OCI-LY1 (cell line): ENCODE measurements at regions not wholly inside any gene's neighbourhood (a gene's known extent, or its start where the extent isn't known, plus 50 kb on each side); places are given as distances from the start of the nearest gene placed in this dataset.

Source experiments
- H2AFZ ChIP-seq: fragments of 200-600 bp; sonication (generic), shearing (Covaris generic); 2 replicates; pipeline ENCODE4 v1.6.0; 2014; ENCODE audit warnings: antibody characterized with exemption, mild to moderate bottlenecking, low read length
- H3F3A ChIP-seq: fragments of 200-600 bp; sonication (generic), shearing (Covaris generic); 2 replicates; pipeline ENCODE4 v1.6.0; 2014; ENCODE audit warnings: mild to moderate bottlenecking, antibody characterized with exemption, low read length, moderate library complexity; ENCODE audit not compliant: insufficient read depth
- H3K27ac ChIP-seq: fragments of 200-600 bp; sonication (generic); 2 replicates; pipeline ENCODE4 v1.5.1; 2014; ENCODE audit warnings: low read length, mixed run types, mild to moderate bottlenecking, low read depth; ENCODE audit not compliant: poor library complexity, severe bottlenecking
- H3K27me3 ChIP-seq: fragments of 200-600 bp; sonication (generic); 2 replicates; pipeline ENCODE4 v1.6.0; 2014; ENCODE audit warnings: antibody characterized with exemption, mild to moderate bottlenecking, low read length, moderate library complexity; ENCODE audit not compliant: insufficient read depth
- H3K36me3 ChIP-seq: fragments of 200-600 bp; sonication (generic); 2 replicates; pipeline ENCODE4 v1.6.1; 2014; ENCODE audit warnings: mild to moderate bottlenecking, antibody characterized with exemption, low read length, moderate library complexity, mixed read lengths; ENCODE audit not compliant: insufficient read depth
- H3K4me1 ChIP-seq: fragments of 200-600 bp; sonication (generic); 2 replicates; pipeline ENCODE4 v1.5.1; 2014; ENCODE audit warnings: mild to moderate bottlenecking, low read length, moderate library complexity; ENCODE audit not compliant: insufficient read depth, severe bottlenecking
- H3K4me2 ChIP-seq: fragments of 200-600 bp; sonication (generic), shearing (Covaris generic); 2 replicates; pipeline ENCODE4 v1.6.1; 2014; ENCODE audit warnings: low read length
- H3K4me3 ChIP-seq: fragments of 200-600 bp; sonication (generic); 2 replicates; pipeline ENCODE4 v1.5.1; 2014; ENCODE audit warnings: low read length, low read depth, mild to moderate bottlenecking, mixed read lengths; ENCODE audit not compliant: poor library complexity, severe bottlenecking
- H3K79me2 ChIP-seq: fragments of 200-600 bp; shearing (Covaris generic); 2 replicates; pipeline ENCODE4 v1.6.1; 2016; ENCODE audit warnings: mixed run types, low read length, mixed read lengths; ENCODE audit not compliant: insufficient read depth
- H3K9ac ChIP-seq: fragments of 200-600 bp; sonication (generic), shearing (Covaris generic); 2 replicates; pipeline ENCODE4 v1.6.1; 2014; ENCODE audit warnings: mild to moderate bottlenecking, low read length, mixed read lengths
- H3K9me2 ChIP-seq: fragments of 200-600 bp; sonication (generic), shearing (Covaris generic); 2 replicates; pipeline ENCODE4 v1.6.1; 2014; ENCODE audit warnings: low read depth, mild to moderate bottlenecking, low read length, mixed read lengths
- H3K9me3 ChIP-seq: fragments of 200-600 bp; shearing (Covaris generic); 2 replicates; pipeline ENCODE4 v1.6.1; 2014; ENCODE audit warnings: low read length, mixed read lengths
- H4K20me1 ChIP-seq: fragments of 200-600 bp; sonication (generic), shearing (Covaris generic); 2 replicates; pipeline ENCODE4 v1.6.0; 2016; ENCODE audit warnings: mild to moderate bottlenecking, low read length; ENCODE audit not compliant: insufficient read depth
- CTCF ChIP-seq: fragments of 200-600 bp; sonication (generic), shearing (Covaris generic); IDR thresholded peaks from 2 replicates; pipeline ENCODE4 v1.5.1; 2017; ENCODE audit warnings: mild to moderate bottlenecking, antibody characterized with exemption, low read length, moderate library complexity, mixed read lengths
- EZH2 ChIP-seq: fragments of 200-600 bp; sonication (generic), shearing (Covaris generic); IDR thresholded peaks from 2 replicates; pipeline ENCODE4 v1.8.0; 2017; ENCODE audit warnings: borderline replicate concordance, mixed run types, mild to moderate bottlenecking, antibody characterized with exemption, low read length, moderate library complexity, mixed read lengths

- H2AFZ ChIP-seq: no peak overlapping the region
- TF ChIP-seq EZH2 (no peak), CTCF (no peak)
- no peak overlapping the region for H3K4me2 ChIP-seq
- no peaks in the 10 kb centered on the region for H3K36me3 ChIP-seq
- H3K9me2 ChIP-seq: no peaks in the 10 kb centered on the region
- H3K4me3 ChIP-seq: no peak overlapping the region
- no peaks in the 10 kb centered on the region for H4K20me1 ChIP-seq
- H3K9ac ChIP-seq: no peak overlapping the region
- H3K9me3 ChIP-seq: no peaks in the 10 kb centered on the region
- H3K79me2 ChIP-seq: no peaks in the 10 kb centered on the region
- no peak overlapping the region for H3K27ac ChIP-seq
- H3K4me1 ChIP-seq: no peaks in the 10 kb centered on the region
- H3K27me3 ChIP-seq: no peaks in the 10 kb centered on the region
- no peaks in the 10 kb centered on the region for H3F3A ChIP-seq
Observed at GRCh38 chr2:223469270-223470046, 132.7 kb downstream of the SCG2 start.

DNA sequence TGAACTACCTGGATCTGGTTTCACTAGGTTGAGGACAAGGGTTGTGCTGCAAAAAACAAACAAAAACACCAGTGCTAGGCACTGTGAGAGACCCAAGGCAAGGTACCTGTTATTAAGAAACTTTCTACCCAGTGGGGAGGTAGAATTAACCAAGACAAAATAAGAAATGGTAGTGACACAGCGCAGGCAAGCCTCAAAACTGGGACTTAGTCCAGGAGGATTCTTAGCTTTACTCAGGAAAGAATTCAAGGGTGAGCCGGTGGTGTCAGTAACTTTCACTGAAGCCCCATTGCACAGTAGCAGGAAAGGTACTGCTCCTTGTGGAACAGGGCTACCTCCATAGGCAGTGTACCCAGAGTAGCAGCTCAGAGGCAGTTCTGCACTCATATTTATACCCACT, 131.6 kb downstream of the SCG2 start:
- H3K36me3 ChIP-seq: no peaks in the 10 kb centered on the region
- no peaks in the 10 kb centered on the region for H4K20me1 ChIP-seq
- no peaks in the 10 kb centered on the region for H3K9me3 ChIP-seq
- H3K27ac ChIP-seq: no peak overlapping the region
- H3K4me2 ChIP-seq: no peak overlapping the region
- no peak overlapping the region for H3K4me3 ChIP-seq
- H3K9me2 ChIP-seq: no peaks in the 10 kb centered on the region
- H3K9ac ChIP-seq: no peak overlapping the region
- H3K79me2 ChIP-seq: no peaks in the 10 kb centered on the region
- H2AFZ ChIP-seq: no peak overlapping the region
- no peaks in the 10 kb centered on the region for H3K27me3 ChIP-seq
- TF ChIP-seq CTCF: no peak
- no peak for TF ChIP-seq EZH2
- H3F3A ChIP-seq: no peaks in the 10 kb centered on the region
- H3K4me1 ChIP-seq: no peaks in the 10 kb centered on the region

- Histone ChIP-seq H3K27ac (no peak overlapping the region), H3K9me2 (no peaks in the 10 kb centered on the region), H3K4me1 (no peaks in the 10 kb centered on the region), H3K27me3 (no peaks in the 10 kb centered on the region), H4K20me1 (no peaks in the 10 kb centered on the region), H3K36me3 (no peaks in the 10 kb centered on the region), H3K79me2 (no peaks in the 10 kb centered on the region), H2AFZ (no peak overlapping the region), H3K9me3 (no peaks in the 10 kb centered on the region), H3K4me2 (no peak overlapping the region), H3K9ac (no peak overlapping the region), H3F3A (no peaks in the 10 kb centered on the region), H3K4me3 (no peak overlapping the region)
- TF ChIP-seq CTCF (no peak), EZH2 (no peak)
Observed at GRCh38 chr2:223472771-223473170, 129.4 kb downstream of the SCG2 start.
